SU-DHL-6 (cell line): ENCODE measurements at regions not wholly inside any gene's neighbourhood (a gene's known extent, or its start where the extent isn't known, plus 50 kb on each side); places are given as distances from the start of the nearest gene placed in this dataset.

ENCODE experiments used
- EZH2phosphoT487 ChIP-seq: fragments of 200-600 bp; sonication (generic), shearing (Covaris generic); conservative IDR thresholded peaks from 2 replicates; pipeline ENCODE4 v1.6.1; 2018; ENCODE audit warnings: mild to moderate bottlenecking, antibody characterized with exemption, low read length, moderate library complexity, mixed read lengths
- TF ChIP-seq, protein P1 (sequence below): fragments of 200-600 bp; sonication (generic); IDR thresholded peaks from one replicate; pipeline ENCODE4 v1.5.1; 2017; ENCODE audit warnings: antibody characterized with exemption, mild to moderate bottlenecking, low read length, moderate library complexity; ENCODE audit not compliant: insufficient read depth, poor library complexity, severe bottlenecking

- TF ChIP-seq, protein P1, sequence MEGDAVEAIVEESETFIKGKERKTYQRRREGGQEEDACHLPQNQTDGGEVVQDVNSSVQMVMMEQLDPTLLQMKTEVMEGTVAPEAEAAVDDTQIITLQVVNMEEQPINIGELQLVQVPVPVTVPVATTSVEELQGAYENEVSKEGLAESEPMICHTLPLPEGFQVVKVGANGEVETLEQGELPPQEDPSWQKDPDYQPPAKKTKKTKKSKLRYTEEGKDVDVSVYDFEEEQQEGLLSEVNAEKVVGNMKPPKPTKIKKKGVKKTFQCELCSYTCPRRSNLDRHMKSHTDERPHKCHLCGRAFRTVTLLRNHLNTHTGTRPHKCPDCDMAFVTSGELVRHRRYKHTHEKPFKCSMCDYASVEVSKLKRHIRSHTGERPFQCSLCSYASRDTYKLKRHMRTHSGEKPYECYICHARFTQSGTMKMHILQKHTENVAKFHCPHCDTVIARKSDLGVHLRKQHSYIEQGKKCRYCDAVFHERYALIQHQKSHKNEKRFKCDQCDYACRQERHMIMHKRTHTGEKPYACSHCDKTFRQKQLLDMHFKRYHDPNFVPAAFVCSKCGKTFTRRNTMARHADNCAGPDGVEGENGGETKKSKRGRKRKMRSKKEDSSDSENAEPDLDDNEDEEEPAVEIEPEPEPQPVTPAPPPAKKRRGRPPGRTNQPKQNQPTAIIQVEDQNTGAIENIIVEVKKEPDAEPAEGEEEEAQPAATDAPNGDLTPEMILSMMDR: no peak
- no peak for TF ChIP-seq EZH2phosphoT487
These were observed 121.6 kb upstream of the ZNF92 start for GRCh38 chr7:65251851-65252620.
